ENCODE measurements at regions not wholly inside any gene's neighbourhood (a gene's known extent, or its start where the extent isn't known, plus 50 kb on each side); places are given as distances from the start of the nearest gene placed in this dataset.

DNA sequence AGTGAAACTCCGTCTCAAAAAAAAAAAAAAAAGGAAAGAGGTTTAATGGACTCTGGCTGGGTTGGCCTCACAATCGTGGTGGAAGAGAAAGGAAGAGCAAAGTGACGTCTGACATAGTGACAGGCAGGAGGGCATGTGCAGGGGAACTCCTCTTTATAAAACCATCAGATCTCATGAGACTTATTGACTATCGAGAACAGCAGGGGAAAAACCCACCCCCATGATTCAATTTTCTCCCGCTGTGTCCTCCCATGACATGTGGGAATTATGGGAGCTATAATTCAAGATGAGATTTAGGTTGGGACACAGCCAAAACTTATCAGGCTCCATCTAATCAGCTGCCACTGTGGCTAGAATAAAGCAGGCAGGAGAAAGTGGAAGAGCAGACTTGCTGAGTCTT, 610.4 kb upstream of the NUDT12 start:
- TF ChIP-seq CTCF (conservative IDR thresholded peaks at IDR 0.05 in 1 of 2, IDR thresholded peaks at IDR 0.05 in 1 of 2; ENCODE audit: extremely low read depth in 1 of 2, insufficient read depth in 1 of 2, low read depth in 1 of 2, low read length in 2 of 2) (no peak), EZH2 (IDR thresholded peaks at IDR 0.05; ENCODE audit: borderline replicate concordance, low read length) (no peak)

Measured in mammary epithelial cell (primary cell).